Posterior vena cava (tissue), 2 donors: ENCODE measurements at regions not wholly inside any gene's neighbourhood (a gene's known extent, or its start where the extent isn't known, plus 50 kb on each side); places are given as distances from the start of the nearest gene placed in this dataset.
A peak's percentile ranks its signal among the peaks of the same experiment; 100 is the strongest.

ENCODE experiments used
- DNase-seq: peaks from one replicate; pipeline ENCODE4 v3.0.0-alpha.2; 2020; ENCODE audit warnings: low spot score
- intact Hi-C, 2 donors: fragments of 100-400 bp; cut with DNase I; formaldehyde crosslinking; loops; one replicate each; pipeline versions ENCODE4 v1.14.1 to v1.14.2; 2022 to 2023
- donor health status: DM: yes; HTN: yes; CAD: no.
- donor health status: DM: yes; HTN: yes; CAD: no.

DNA sequence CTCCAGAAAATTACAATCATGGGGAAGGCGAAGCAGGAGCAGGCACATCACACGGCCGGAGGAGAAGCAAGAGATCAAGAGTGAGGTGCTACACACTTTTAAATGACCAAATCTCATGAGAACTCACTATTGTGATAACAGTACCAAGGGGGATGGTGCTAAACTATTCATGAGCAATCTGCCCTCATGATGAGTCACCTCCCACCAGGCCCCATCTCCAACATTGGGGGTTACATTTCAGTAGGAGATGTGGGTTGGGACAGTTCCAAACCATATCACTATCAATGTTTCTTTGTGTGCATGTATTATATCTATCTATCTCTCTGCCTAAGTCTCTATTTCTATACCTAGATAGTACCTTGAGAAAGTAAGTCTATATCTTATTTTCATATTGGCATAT lies 724.8 kb downstream of the CDH11 start:
- no peak for DNase-seq
- intact Hi-C loops: no loop called here

GRCh38 chr16:64394061-64394460 lies 727.8 kb downstream of the CDH11 start:
- DNase-seq: no peak
- intact Hi-C loops: no loop called here

DNA sequence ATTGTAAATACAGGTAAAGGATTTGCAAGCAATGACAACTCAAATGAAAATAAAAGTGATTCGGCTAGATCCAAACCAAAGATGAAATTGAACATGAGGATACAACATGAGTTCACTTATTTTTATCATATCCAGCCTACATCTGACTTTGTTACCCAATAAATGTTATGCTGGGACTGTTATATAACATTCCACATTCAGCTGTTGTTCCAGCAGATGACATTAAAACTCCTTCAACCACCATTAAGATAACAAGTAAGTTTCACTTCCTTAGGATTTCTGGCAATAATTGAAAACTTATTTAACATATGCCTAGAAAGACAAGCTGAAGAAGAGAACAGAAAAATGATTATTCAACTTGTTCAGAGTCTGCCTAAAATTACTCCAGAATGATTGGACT lies 729.4 kb downstream of the CDH11 start:
- DNase-seq: no peak
- intact Hi-C loops: no loop called here

DNA sequence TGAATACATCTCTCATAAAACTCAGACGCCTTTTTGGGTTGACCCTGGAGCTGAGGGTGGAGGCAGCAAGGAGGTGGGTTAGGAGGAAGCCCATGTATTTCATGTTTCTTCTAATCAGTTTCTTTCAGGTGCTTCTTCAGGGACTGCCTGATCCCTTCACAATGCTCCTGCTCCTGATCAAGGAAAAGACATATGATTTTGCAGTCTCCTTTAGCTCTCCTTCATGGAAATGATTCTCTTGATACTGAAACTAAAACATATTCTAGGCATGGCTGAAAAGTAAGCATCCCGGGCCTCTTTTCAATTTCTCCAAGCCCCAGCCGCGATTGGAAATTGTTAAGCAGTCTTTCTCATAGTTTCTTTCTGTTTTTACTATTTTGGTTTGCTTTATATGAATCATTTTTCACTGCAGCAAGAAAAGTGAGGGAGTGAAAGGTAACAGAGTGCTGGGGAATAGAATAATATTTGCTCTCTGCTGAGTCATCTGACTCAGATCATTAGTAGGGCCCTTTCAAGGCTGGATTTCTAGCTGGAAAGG lies 730.7 kb downstream of the CDH11 start:
- intact Hi-C loops: no loop called here
- DNase-seq: no peak

GRCh38 chr16:64390102-64390501 lies 731.8 kb downstream of the CDH11 start:
- no peak for DNase-seq
- intact Hi-C loops: no loop called here

GRCh38 chr16:64384636-64385035 lies 737.2 kb downstream of the CDH11 start:
- no peak for DNase-seq
- intact Hi-C loops: no loop called here

- intact Hi-C loops: no loop called here
- no peak for DNase-seq
Observed at GRCh38 chr16:64381979-64382378, 739.9 kb downstream of the CDH11 start.

DNA sequence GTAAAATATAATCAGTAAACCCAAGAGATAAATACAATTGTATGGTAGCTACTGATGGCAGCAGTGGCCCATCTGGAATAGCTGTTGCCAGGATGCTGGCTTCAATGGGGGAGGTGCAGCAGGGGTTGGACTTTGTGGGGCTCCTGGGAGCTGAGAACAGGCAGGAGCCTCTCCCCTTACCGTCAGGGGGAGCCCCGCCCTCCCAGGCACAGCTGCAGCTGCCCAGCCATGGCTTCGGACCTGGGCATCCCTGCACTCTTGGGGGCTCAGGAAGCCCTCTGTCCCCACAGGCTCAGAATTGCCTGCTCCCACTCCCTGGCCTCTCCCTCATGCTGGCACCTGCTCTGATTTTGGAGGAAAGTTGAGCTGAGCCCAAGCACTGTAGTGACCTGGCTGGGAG lies 741.1 kb downstream of the CDH11 start:
- no peak for DNase-seq
- intact Hi-C loops: no loop called here

- intact Hi-C loops: no loop called here
- no peak for DNase-seq
Observed at GRCh38 chr16:64375391-64375980, 746.4 kb downstream of the CDH11 start.

DNA sequence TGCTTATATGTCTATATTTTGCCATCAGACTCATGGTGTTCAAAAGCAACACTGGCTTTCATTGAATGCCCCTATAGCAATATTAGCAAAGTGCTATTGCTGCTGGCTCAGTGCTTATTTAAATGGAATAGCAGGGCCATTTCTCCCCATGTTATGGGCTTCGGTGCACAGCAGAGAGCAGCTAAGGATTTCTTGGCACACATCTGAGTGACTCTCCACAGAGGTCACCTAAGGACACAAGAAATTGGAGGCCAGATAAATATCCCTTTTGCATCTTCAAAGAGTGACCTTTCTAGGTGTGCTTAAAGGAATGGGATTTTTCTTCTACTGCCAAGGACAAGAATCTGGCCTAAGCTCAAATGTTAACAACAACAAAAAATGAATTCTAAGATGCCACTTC lies 751.8 kb downstream of the CDH11 start:
- intact Hi-C loops: no loop called here
- DNase-seq: no peak

DNA sequence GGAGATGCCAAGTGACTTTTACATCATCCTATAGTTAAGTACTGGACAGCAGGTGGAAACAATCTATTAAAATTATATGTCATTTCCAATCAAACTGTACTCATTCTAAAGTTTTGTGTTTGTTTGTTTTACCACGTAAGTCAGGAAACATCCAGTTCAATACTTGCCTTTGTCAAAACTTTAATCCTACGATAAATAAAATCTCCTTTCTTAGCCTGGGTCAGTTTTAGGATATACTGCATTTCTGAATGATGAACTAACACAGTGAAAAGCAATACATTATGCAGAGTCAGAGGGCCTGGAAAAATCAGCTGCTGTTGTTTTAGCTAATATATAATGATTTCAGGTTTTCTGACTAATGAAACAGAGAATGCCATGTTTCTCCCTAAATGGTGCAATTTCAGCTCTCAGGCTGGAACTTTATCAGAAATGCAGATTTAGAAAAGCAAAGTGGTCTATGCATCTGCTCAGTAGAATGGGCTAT lies 756.4 kb downstream of the CDH11 start:
- intact Hi-C loops: no loop called here
- DNase-seq: no peak

GRCh38 chr16:64364894-64365293 lies 757.0 kb downstream of the CDH11 start:
- DNase-seq: no peak
- intact Hi-C loops: no loop called here

- DNase-seq: no peak
- intact Hi-C loops: no loop called here
Observed at GRCh38 chr16:64364416-64364815, 757.4 kb downstream of the CDH11 start.

- intact Hi-C loops: no loop called here
- no peak for DNase-seq
Observed at GRCh38 chr16:64364016-64364415, 757.8 kb downstream of the CDH11 start.

- DNase-seq: no peak
- intact Hi-C loops: no loop called here
Observed at GRCh38 chr16:64363039-64363438, 758.8 kb downstream of the CDH11 start.

DNA sequence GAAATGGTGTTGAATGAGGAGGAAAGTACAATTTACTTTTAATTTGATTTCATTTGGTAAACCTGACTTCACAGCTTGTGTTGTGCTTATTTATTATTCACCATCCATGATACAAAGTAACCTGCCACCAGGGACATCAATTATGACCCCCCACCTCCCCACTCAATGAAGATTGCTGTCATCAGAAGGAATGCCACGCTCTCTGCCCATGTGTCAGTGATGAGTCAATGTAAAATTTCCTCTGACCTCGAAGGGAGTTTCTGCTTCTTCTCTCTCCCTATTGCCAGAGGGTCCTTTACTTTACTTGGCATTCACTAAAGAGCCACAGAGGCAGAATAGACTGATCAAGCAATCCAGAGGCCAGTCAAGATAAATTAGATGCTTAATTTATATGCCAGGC lies 759.7 kb downstream of the CDH11 start:
- DNase-seq: no peak
- intact Hi-C loops: no loop called here

- intact Hi-C loops: no loop called here
- no peak for DNase-seq
Observed at GRCh38 chr16:64361753-64362152, 760.1 kb downstream of the CDH11 start.

DNA sequence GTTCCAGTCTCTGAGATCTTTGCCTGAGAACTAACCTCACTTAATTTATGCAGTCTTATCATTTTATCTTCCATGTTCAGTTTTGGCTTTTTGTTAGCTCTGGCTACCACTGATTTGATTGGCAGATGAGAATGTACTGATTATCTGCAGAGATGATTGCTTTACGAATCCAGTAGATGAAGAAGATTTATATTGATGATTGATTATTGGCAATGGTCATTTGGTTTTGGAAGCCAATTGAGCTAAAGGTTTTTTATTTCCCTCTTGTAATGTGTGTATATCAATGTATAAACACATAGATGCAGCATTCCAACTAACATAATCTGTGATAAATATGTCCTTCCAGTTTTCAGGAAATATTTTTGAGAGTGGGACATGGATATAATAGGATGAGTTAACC lies 763.6 kb downstream of the CDH11 start:
- intact Hi-C loops: no loop called here
- no peak for DNase-seq

DNA sequence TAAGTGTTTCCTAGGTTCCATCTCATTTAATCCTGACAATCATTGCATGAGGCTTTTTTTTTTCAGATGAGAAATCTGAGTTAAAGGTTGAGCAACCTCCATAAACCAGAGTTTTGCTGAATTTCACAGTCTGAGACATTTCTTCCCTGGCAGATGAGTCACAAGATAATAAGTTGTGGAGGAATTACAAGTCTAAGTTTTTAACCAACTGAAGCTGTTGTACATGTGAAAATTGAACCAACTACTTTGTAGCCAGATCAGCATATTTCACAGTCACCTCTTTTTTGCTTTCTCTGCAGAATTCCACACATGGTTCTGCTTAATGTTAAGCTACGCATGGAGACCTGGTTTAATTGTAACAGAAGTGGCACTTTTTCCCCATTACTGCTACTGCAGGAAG lies 765.6 kb downstream of the CDH11 start:
- intact Hi-C loops: no loop called here
- no peak for DNase-seq

DNA sequence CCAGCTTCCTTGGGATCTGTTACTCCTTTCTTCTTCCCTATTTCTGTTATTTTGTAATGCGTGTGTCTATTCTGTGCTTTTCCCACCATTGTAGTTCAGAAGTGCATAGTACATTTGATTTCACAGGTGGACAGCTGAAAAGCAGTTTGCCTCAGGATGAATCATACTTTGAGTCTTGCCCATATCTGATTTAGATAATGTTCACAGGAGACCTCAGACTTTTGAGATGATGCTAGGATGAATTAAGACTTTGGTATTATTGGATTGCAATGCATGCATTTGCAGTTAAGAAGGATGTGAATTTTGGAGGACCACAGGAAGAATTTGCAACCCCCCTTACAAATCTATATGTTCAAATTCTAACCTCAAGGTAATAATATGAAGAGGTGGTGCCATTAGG lies 769.6 kb downstream of the CDH11 start:
- no peak for DNase-seq
- intact Hi-C loops: no loop called here

DNA sequence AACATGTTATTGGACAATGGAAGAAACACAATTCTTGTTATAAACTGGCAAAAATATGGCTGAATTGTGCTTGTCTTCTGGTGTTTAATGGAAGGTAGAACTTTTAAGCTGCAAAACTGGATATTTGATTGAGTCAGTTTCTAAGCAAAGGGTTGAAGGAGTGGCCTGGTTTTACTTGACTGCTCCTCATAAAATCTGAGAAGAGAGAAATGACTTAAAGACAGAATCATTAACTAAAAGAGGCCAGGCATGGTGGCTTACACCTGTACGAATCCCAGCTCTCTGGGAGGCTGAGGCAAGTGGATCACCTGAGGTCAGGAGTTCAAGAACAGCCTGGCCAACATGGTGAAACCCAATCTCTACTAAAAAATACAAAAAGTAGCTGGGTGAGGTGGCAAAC lies 770.7 kb downstream of the CDH11 start:
- no peak for DNase-seq
- intact Hi-C loops: no loop called here

DNA sequence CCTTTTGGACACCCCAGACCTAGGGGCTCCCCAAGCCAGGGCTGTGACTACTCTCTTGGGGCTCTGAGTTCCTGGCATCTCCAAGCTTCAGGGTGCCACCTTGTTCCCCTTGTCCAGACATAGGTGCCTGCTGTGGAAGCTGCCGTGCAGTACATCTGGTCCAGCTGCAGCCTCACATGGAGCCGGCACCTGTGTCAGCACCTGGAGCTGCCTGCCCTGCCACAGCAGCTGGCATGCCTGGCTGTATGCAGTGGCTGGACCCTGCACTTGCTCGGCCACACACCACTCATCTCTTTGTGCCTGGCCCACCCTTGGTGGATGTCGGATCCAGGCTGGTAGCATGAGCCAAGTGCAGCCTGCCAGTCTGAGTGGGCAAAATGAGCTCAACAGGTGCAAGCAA lies 775.8 kb downstream of the CDH11 start:
- peak; percentile 57 for DNase-seq
- intact Hi-C loops: no loop called here
